Cardiac septum (tissue), 1 donor: ENCODE measurements at regions not wholly inside any gene's neighbourhood (a gene's known extent, or its start where the extent isn't known, plus 50 kb on each side); places are given as distances from the start of the nearest gene placed in this dataset.

ENCODE experiments used
- DNase-seq: peaks from one replicate; pipeline ENCODE4 v3.0.0-alpha.2; 2020; ENCODE audit warnings: low spot score
- intact Hi-C: fragments of 100-400 bp; cut with DNase I; formaldehyde crosslinking; loops from one replicate; pipeline ENCODE4 v1.14.0; 2022
- donor health status: DM: no; HTN: no; CAD: no.

DNA sequence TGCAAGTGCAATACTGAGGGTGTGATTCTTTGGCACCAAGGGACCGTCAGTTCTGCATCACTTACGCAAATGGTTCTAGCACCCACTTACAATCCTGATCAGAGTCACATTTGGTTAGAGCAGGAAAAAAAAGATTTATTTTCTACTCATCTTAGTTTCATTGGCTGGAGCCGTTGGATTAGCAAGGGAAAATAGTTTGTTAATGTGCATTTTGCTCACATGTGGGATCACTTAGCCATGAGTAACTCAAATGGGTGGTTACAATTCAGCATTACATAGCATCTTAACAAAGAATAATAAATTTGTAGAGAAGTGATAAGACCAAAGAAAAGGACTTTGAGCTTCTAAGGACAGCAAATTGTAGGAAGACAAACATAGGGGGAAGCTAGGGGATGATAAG lies 216.9 kb downstream of the AUH start:
- no peak for DNase-seq
- intact Hi-C loops: no loop called here

DNA sequence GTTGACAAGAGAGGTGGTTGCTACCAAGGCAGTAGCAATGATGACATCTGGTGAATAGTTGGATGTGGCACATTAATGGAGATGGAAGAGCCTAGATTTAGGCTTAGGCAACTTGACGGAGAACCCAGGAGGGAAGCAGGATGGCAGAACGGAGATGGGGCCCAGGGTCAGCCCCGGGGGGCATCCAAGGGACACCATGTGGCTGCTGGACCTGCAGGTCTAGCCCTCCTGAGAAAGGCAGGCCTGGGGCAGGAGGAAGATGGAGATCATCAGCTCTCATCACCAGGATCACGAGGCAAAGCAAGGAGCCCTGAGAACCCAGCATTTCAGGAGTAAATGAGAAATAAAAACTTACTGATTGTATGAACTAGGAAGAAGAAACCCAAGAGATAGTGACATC lies 216.2 kb downstream of the AUH start:
- intact Hi-C loops: no loop called here
- no peak for DNase-seq

DNA sequence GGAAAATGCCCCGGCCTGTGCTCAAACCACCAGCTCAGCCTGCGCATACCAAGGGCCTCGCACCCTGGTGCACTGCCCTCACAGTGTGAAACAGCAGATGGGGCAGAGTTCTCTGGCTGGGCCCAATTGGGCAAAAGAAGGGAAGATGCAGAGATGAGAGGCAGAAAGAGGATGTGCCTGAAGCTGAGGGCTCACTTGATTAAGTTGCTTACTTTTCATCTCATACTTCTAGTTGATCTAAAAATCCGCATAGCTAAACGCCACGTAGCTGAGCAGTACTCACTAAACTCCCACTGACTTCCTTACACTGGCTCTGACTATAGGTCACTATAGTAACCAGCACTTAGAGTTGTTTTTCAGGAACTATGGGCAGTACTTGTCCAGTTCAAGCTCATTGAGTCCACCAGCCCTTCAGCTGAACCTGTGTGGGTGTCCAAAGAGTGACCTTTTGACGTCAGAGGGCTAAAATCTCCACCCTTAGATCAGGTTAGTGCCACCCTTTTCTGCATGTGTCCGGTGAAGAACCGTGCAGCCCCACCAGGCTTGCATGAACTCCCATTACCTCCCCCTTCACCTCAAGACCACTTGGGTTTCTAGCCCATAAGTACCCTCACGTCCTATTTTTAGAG lies 215.2 kb downstream of the AUH start:
- intact Hi-C loops: no loop called here
- no peak for DNase-seq

DNA sequence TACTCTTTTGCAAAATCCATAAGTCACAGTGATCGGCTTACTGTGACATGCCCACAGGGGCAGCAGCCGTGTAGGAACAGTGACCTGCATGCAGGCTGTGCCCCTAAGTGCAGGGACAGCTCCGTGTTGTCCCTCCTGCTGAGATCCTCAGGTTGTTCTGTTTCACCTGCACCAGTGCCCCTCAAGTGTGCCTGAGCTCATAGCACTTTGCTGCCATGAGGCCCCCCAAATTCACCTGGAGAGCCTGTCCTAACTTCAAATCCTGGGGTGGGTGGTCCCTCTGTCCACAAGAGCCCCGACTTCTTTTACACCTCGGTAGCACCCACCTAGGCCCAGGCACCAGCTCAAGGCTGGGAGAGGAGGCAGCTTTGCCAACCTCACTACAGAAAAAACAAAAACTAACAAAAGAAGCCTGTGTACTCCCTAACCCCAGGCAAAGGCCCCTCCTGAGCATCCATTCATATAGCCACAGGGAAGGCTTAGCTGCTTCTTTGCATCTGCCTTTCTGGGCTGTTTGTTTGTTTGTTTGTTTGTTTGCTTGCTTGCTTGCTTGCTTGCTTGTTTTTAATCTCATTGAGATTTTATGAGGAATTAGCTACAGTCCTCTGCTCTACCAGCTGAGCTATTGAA lies 214.5 kb downstream of the AUH start:
- intact Hi-C loops: no loop called here
- no peak for DNase-seq

DNA sequence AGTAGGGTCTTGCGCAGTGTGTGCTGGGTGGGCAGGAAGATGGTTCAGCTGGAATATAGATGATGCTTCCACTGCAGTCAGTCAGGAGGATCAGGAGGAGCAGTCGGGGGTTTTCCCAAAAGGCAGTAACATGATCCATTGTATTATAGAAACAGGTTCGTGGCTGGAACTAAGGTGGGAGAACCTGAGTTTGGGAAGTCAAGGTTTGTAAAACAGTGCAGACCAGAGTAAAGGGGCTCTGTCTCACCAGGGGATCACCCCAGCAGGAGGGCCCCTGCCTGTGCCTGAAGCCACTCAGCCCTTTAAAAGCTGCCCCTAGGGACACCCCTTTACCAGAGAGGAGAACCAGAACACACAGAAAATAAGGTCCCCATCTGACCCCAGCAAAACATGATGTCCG lies 213.4 kb downstream of the AUH start:
- no peak for DNase-seq
- intact Hi-C loops: no loop called here

DNA sequence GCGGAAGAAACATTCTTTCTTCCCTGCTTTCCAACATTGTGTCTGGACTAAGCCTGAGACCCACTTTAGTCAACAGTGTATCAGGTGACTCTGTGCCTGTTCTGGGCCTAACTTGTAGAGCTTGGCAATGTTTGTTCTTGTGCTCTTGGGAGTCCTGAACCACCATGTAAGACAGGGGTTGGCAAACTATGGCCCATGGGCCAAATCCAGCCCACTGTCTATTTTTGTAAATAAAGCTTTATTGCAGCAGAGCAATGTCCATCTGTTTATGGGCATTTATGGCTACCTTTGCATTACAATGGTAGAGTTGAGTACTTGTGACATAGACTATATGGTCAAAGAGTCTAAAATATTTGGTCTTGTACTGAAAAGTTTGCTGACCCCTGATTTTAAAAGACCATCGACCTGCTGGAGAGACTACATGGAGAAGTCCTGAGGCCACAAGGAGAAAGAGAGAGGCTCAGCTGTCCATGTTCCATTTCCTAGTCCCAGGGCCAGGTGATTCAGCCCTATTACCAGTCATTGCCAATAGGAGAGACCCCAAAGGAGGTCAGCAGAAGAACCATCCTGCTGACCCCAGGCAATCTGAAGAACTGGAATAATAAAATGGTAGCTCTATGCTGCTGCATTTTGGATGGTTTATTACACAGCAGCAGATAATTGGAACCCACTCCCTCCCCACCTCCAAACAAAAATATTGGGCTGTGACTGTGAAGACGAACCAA lies 211.3 kb downstream of the AUH start:
- intact Hi-C loops: no loop called here
- no peak for DNase-seq

DNA sequence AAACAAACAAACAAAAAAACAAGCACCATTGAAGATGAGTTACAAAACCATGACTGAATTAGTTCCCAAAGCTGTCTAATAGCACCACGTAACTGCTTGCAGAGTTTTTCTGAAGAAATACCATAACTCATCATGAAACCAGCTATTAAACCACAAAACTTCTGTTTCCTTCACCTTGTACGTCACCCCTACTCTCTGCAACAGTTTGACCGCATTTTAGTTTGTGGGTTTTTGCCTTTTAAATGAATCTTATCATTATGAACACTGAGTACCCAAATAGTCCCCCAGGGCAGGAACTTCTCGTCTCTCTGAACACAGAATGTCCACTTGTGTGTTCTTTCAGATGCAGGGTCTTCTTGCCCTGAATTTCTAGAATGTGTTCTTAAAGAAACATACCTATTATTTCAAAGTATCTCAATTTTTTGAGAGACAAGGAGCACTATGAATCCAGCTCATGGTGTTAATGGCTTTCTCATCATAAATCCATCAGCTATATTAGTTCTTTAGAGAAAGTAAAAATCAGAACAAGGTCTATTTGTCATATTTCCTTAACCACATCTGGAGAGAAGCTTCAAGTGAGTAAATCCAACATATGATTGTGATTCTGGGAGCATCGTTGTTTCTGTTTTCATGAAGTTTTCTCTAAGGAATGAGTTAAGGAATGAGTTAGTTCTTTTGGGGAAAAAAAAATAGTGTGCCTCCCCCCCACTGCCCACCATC lies 210.6 kb downstream of the AUH start:
- intact Hi-C loops: no loop called here
- no peak for DNase-seq

DNA sequence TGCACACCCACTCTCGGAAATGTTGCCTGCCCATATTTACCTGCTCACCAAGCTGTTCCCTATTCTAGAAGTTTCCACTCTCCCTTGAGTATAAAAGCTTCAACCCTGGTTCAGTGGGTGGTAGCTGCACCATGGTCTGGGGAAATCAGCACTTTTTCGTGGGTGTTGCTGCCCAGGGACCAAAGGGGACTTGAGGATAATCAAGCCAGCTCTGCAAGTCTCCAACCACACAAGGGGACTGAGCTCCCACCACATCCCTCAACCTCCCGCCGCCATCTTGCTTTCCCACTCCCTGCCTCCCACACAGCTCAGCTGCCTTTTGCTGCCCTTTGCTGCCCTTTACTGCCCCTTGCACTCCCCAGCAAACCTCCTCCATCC lies 210.0 kb downstream of the AUH start:
- no peak for DNase-seq
- intact Hi-C loops: no loop called here

DNA sequence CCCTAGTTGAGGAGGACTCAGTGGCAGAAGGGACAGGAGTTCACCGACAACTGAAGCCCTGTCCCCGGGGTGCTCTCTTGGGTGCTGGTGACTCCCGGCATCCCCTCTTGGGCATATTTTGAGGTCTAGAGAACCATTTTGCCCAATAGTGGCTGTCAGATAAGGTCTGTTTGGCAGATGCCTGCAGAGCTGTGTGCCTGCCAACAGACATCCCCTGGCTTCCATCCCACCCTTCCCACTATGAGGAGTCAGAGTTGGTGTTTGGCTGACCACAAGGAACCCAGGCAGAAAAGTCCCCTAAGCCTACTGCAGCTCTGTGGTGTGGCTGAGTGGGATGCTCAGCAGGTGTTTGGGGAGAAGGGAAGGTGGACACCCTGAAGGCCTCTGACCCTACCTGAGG lies 207.0 kb downstream of the AUH start:
- DNase-seq: no peak
- intact Hi-C loops: no loop called here

DNA sequence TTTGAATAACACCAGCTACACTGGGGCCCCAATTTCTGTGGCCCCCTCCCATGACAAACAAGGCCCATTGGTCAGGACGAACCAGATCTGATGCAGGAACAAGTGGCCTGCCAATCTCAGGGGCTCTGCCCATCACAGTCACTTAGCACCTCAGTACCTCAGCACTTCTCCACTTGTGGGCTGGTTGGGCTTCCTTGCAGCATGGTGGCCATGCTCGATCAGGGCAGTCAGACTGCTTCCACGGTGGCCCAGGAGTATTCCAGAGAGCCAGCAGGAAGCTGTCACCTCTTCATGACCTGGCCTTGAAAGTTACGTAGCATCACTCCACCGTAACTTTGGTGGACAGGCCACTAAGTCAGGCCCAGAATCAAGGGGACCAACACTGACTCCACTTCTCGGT lies 206.5 kb downstream of the AUH start:
- intact Hi-C loops: no loop called here
- DNase-seq: no peak

DNA sequence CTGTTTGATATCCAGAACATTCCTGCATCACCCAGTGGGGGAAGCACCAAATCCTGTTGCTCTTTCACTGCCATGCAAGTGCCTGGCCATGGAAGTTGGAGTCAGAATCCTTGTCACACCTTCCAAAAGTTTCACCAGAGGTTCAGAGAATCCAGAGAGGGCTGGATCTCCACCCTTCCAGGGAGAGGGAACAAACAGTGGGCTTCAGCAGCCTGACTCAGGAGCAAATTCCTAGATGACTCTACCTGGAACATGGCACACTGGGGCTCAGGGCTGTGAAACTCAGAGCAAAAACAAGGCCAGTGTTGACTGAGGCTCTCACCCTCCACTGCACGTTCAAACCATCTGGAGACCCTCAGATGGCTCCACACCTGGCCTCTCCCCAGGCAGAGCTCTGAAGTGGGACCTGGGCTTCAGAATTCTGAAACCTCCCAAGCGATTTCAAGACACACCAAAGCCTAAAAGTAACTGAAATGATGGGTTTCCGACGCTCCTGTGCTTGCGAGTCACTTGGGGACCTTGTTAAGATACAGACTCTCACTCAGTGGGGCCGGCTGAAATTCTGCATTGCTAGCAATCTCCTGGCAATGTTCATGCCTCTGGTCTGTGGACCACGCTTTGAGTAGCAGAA lies 205.9 kb downstream of the AUH start:
- intact Hi-C loops: no loop called here
- no peak for DNase-seq

DNA sequence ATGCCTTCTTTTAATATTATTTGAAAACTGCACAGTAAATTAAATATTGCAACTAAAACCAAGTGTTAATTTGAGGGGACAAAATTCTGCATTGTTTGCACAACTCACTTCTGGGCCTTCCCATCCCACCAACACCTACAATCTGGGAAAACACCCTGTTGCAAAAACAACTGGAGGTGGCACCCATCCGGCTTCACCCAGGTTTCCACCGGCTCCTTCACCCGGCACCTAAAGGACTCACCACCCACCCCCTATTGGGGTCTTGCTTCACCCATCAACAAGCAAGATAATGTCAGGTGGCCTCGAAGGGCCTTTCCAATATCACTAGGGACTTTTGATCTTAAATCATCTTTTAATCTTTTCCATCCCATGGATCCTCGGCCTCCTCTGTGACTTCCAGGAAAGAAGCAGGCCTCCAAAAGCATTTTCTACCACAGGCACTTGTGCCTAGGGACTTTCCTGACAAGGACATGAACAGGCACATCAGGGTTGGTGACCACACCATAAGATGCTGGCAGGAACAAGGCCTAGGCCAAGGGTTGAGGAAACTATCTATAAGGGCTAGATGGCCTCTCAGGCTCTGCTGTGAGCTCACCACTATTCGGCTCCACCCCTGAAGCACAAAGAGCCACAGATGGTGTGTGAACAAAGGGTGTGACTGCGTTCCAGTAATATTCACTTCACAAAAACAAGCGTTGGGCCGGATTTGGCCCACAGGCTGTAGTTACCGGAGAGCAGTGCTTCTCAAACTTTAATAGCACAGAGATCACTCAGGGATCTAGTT lies 205.1 kb downstream of the AUH start:
- no peak for DNase-seq
- intact Hi-C loops: no loop called here

DNA sequence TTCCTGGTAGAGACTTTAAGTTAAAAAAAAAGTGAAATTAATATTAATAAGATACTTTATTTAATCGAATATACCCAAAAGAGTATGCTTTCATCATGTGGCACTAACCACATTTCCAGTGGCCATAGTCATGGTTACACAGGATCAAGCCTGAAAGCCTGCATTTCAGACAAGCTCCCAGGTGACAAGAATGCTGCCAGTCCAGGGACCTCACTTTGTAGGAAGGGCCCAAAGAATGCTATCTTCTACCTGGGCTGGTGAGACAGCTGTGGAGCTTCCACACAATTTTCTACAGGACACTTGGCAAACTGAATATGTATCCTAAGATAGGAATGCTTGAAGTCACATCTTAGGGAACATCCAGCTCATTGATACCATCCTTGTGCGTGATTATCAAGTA lies 203.8 kb downstream of the AUH start:
- no peak for DNase-seq

DNA sequence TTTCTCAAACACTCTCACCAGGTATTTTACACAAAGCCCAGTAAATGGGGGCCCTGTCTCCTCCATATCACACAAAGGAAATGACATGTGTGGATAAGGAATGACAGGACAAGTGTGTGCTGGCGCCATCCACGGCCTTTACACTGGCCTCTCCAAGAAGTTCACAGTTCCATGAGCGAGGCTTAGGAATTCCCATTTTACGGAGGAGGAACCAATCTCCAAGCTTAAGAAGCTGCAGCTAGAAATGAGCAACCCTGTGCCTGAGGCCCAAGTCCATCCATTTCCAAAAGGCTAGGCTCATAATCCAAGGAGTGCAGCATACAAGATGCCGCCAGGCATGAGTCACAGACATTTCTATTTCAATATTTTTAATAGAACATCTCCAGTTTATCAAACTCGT lies 203.4 kb downstream of the AUH start:
- intact Hi-C loops: no loop called here
- DNase-seq: no peak

More for the DNA sequence above, 203.8 kb downstream of the AUH start:
- intact Hi-C loops: no loop called here

DNA sequence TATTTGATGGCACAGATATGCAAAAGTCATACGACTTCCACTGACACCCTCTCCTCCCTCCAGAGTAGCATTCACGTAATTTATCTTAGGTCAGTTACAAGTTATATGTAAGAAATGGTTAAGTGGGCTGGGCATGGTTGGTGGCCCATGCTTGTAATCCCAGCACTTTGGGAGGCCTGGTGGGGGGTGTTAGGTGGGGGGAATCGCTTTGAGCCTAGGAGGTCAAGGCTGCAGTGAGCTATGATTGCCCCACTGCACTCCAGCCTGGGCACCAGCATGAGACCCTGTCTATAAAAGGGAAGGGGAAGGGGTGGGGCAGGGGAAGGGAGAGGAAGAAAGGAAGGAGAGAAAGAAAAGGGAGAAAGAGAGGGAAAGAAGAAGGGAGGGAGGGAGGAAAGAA lies 202.8 kb downstream of the AUH start:
- intact Hi-C loops: no loop called here
- no peak for DNase-seq

DNA sequence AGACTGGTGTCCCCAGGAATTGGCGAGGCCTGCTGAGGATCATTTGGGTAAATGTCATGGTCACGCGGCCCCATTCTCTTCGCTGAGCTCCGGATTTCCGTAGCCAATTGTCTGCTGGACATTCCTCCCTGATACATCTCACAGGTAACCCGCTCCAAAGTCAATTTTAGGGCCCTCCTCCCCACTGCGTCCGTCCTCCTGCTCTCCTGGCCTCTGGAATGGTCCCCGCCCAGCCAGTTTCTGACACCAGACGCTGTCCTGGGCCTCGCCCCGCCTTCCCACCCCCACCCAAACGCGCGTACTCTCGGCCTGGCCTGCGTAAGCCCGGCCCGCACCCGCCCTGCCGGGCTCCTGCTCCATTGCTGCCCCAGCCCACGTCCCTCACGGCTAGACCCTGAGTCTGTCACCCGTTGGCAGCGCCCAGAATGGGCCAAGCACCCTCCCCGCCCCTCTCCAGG lies 202.0 kb downstream of the AUH start:
- no peak for DNase-seq
- intact Hi-C loops: no loop called here

DNA sequence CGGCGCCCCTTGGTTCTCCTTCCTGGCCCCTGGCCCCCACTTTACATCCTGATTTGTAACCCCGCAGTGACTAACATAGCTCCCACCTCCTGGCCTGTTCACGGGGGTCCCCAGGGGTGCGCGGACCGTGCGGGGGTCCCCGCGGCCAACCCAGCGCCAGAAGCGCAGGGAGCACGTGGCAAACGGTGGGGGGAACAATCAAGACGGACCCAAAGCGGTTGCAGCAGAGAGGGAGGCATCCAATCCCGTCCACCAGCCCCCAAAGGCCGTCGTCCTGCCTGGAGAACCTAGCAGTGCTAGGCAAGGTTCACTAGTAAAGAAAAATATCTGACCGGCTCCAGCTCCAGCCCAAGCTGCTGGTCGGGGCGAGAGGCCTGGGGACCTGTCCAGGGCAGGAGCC lies 201.5 kb downstream of the AUH start:
- intact Hi-C loops: no loop called here

DNA sequence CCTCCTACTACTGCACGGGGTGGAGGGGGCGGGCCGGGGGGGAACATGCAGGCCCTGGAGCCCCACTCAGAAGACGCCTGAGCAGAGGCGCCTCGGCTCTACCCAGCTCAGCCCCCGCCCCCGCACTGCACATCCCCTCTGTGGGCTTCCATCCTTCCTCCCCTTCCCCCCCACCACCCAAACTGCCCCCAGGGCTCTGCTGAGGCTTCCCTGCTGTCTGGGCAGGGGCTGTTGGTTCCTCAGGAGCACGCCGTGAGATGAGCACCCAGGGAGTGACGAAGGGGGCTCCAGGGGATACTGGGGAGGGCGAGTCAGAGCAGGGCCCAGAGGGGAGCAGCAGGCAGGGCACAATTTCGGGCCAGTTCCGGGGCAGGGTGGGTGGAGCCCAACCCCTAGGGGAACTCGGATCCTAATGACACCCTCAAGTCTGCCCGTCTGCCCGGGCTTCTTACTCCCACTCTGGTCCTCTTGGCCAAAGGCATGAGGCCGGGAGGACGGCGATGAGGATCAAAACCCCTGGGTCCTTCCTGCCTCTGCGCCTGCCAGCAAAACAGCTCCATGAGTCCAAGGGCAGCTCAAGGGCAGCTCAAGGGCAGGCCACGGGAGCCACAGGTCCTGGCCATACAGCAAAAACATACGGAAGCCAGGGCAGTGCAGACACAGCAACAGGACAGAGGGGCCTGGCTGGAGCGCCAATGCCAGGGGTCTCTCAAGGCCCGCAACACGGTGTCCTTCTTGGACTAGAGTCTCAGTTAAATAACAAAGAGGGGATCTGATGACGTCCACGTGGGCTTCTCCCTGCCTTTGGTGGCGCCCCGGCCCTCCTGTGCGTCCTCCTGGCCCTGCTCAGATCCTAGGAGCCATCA lies 200.9 kb downstream of the AUH start:
- no peak for DNase-seq
- intact Hi-C loops: no loop called here

More for the DNA sequence above, 201.5 kb downstream of the AUH start:
- DNase-seq: no peak
